K562 (cell line): ENCODE measurements at regions not wholly inside any gene's neighbourhood (a gene's known extent, or its start where the extent isn't known, plus 50 kb on each side); places are given as distances from the start of the nearest gene placed in this dataset.
A peak's percentile ranks its signal among the peaks of the same experiment; 100 is the strongest.

Experiments
- ATAC-seq: fragments of 200-7000 bp; cut with Tn5 transposase; 3 replicates; pipeline ENCODE4 v1.9.1; 2020; ENCODE audit warnings: moderate library complexity
- BruUV-seq: library from RNA; stranded (reverse); fragments of 400-500 nt; replicated peaks from 2 replicates; lab custom pipeline; 2021; lab: Mats Ljungman, UMichigan
- CTCF ChIA-PET: fragments of 300-600 bp; formaldehyde crosslinking; extraction: SDS; loops from one replicate; lab custom pipeline; 2021; ENCODE audit warnings: low intra/inter-chr PET ratio; lab: Yijun Ruan, JAX
- POLR2A ChIA-PET: fragments of 300-600, 350-650 bp; sonication (Branson Sonifier 250); formaldehyde crosslinking; extraction: SDS; loops from one replicate; lab custom pipeline; 2021; ENCODE audit warnings: antibody characterized with exemption, inconsistent platforms; lab: Yijun Ruan, JAX
- DNase-seq, 4 experiments: peaks; one replicate each; pipeline versions ENCODE4 v3.0.0 to v3.0.0-alpha.2; 2011 to 2018; ENCODE audit warnings: low spot score in 3 of 4, mixed read lengths in 3 of 4; ENCODE audit errors: extremely low read depth in 1 of 4
- FAIRE-seq: peaks from 2 replicates; lab custom pipeline; 2011; peaks lifted over from hg19 to GRCh38; lab: Jason Lieb, UNC
- H2AFZ ChIP-seq: 2 replicates; pipeline ENCODE4 v1.6.0; 2011; ENCODE audit warnings: low read depth, low read length, control low read depth, inconsistent platforms
- H3K27ac ChIP-seq: fragments of 200-600 bp; 3 replicates; pipeline ENCODE4 v1.8.0; 2011; ENCODE audit warnings: low read depth, mild to moderate bottlenecking, control low read depth, inconsistent platforms, low read length, moderate library complexity, mixed read lengths; ENCODE audit errors: extremely low read depth
- H3K27me3 ChIP-seq, 2 experiments: fragments of 300-600 bp in 1 of 2; 2 replicates in 1 of 2; 3 replicates in 1 of 2; pipeline versions ENCODE4 v1.6.0 to v1.8.0; 2011; ENCODE audit warnings: inconsistent platforms in 2 of 2, low read length in 2 of 2, mild to moderate bottlenecking in 1 of 2, mixed read lengths in 1 of 2, moderate library complexity in 1 of 2; ENCODE audit not compliant: control insufficient read depth in 2 of 2, insufficient read depth in 2 of 2
- H3K36me3 ChIP-seq: fragments of 300-600 bp; 3 replicates; pipeline ENCODE4 v1.8.0; 2011; ENCODE audit warnings: mild to moderate bottlenecking, low read length, inconsistent platforms; ENCODE audit not compliant: control insufficient read depth, insufficient read depth
- H3K4me1 ChIP-seq, 2 experiments: fragments of 200-600 bp in 1 of 2; replicated peaks in 1 of 2; 2 replicates in 1 of 2; 3 replicates in 1 of 2; pipeline versions ENCODE4 v1.5.1 to v1.8.0; 2011; ENCODE audit warnings: inconsistent platforms in 2 of 2, low read length in 2 of 2, mild to moderate bottlenecking in 1 of 2, mixed read lengths in 1 of 2, moderate library complexity in 1 of 2; ENCODE audit not compliant: control insufficient read depth in 2 of 2, insufficient read depth in 2 of 2
- H3K4me2 ChIP-seq: 2 replicates; pipeline ENCODE4 v1.6.1; 2011; ENCODE audit warnings: low read length, control low read depth, inconsistent platforms, mixed read lengths; ENCODE audit not compliant: insufficient read depth
- H3K4me3 ChIP-seq: fragments of 200-600 bp; sonication (generic), shearing (Covaris generic); 2 replicates; pipeline ENCODE4 v1.5.1; 2016; ENCODE audit warnings: control low read depth, inconsistent platforms
- H3K79me2 ChIP-seq: fragments of 200-600 bp; 3 replicates; pipeline ENCODE4 v1.8.0; 2011; ENCODE audit warnings: low read length, inconsistent platforms; ENCODE audit not compliant: control insufficient read depth, insufficient read depth
- H3K9ac ChIP-seq, 2 experiments: 2 replicates each; pipeline versions ENCODE4 v1.6.0 to v1.6.1; 2011; ENCODE audit warnings: low read depth in 2 of 2, low read length in 2 of 2, control low read depth in 1 of 2, inconsistent platforms in 1 of 2, mild to moderate bottlenecking in 1 of 2, mixed read lengths in 1 of 2; ENCODE audit not compliant: insufficient read depth in 1 of 2
- H3K9me1 ChIP-seq: one replicate; pipeline ENCODE4 v1.6.0; 2011; ENCODE audit warnings: inconsistent platforms, mild to moderate bottlenecking, low read length, moderate library complexity; ENCODE audit not compliant: control insufficient read depth, insufficient read depth
- H3K9me3 ChIP-seq: replicated peaks from 2 replicates; pipeline ENCODE4 v1.5.1; 2011; ENCODE audit warnings: low read depth, low read length, inconsistent platforms; ENCODE audit not compliant: control insufficient read depth, insufficient read depth
- H4K20me1 ChIP-seq: replicated peaks from 2 replicates; pipeline ENCODE4 v1.6.1; 2011; ENCODE audit warnings: low read length, inconsistent platforms, mixed read lengths; ENCODE audit not compliant: control insufficient read depth, insufficient read depth
- ARID3B ChIP-seq: fragments of 250-450 bp; sonication (Bioruptor Pico); IDR thresholded peaks from 2 replicates; pipeline ENCODE4 v1.4.0; 2020; ENCODE audit warnings: borderline replicate concordance
- BHLHE40 ChIP-seq: IDR thresholded peaks from 2 replicates; pipeline ENCODE4 v1.6.1; 2011; ENCODE audit warnings: low read length, improper control_type of control experiment
- C11orf30 ChIP-seq: fragments of 450-650 bp; IDR thresholded peaks from 2 replicates; pipeline ENCODE4 v1.6.1; 2016; ENCODE audit warnings: low read depth, mild to moderate bottlenecking
- CAMTA2 ChIP-seq: fragments of 250-450 bp; sonication (Bioruptor Pico); conservative IDR thresholded peaks from 2 replicates; pipeline ENCODE4 v1.5.1; 2022
- DEAF1 ChIP-seq: fragments of 450-650 bp; formaldehyde crosslinking; IDR thresholded peaks from 2 replicates; pipeline ENCODE4 v1.4.0; 2020; ENCODE audit warnings: mild to moderate bottlenecking, moderate library complexity
- KDM5B ChIP-seq: fragments of 200-600 bp; sonication (generic); IDR thresholded peaks from 2 replicates; pipeline ENCODE4 v1.6.1; 2012; ENCODE audit warnings: low read depth, mild to moderate bottlenecking, moderate library complexity, low read length, control low read depth, inconsistent platforms; ENCODE audit not compliant: insufficient replicate concordance
- KLF1 ChIP-seq: fragments of 450-650 bp; IDR thresholded peaks from 2 replicates; pipeline ENCODE4 v1.6.1; 2016; ENCODE audit warnings: missing genetic modification characterization, missing compliant biosample characterization
- PPARD ChIP-seq: fragments of 250-450 bp; sonication (Bioruptor Pico); IDR thresholded peaks from 2 replicates; pipeline ENCODE4 v1.8.0; 2022; ENCODE audit warnings: inconsistent platforms, mild to moderate bottlenecking, moderate library complexity
- RB1 ChIP-seq: fragments of 450-650 bp; IDR thresholded peaks from 2 replicates; pipeline ENCODE4 v1.6.1; 2017; ENCODE audit warnings: low read depth, mild to moderate bottlenecking
- SREBF2 ChIP-seq: sonication (generic); formaldehyde crosslinking; IDR thresholded peaks from 2 replicates; pipeline ENCODE4 v1.4.0; 2020; ENCODE audit warnings: mild to moderate bottlenecking, missing genetic modification reagents
- THRAP3 ChIP-seq: fragments of 450-650 bp; IDR thresholded peaks from 2 replicates; pipeline ENCODE4 v1.6.1; 2016; ENCODE audit warnings: mild to moderate bottlenecking, inconsistent platforms, borderline replicate concordance
- ZBTB12 ChIP-seq: fragments of 250-450 bp; sonication (Bioruptor Pico); IDR thresholded peaks from 2 replicates; pipeline ENCODE4 v1.4.0; 2020
- ZNF79 ChIP-seq: fragments of 250-450 bp; sonication (Bioruptor Pico); IDR thresholded peaks from 2 replicates; pipeline ENCODE4 v1.4.0; 2020; ENCODE audit warnings: low read depth, mild to moderate bottlenecking, moderate library complexity
- WGBS: fragments of 100-300 bp; shearing (Covaris generic); methylation state at CpG from one replicate; pipeline ENCODE4 v1.1.6; 2016; ENCODE audit warnings: low coverage, mixed read lengths; ENCODE audit not compliant: insufficient coverage; ENCODE audit errors: missing lambda C conversion rate; 5-methylcytosine and 5-hydroxymethylcytosine counted together
- in situ Hi-C: fragments of 300-500 bp; cut with MboI; formaldehyde crosslinking; loops from 4 replicates; pipeline ENCODE4 v1.15.0; 2018; ENCODE audit warnings: inconsistent platforms, mixed read lengths
- intact Hi-C: fragments of 100-400 bp; cut with micrococcal nuclease; formaldehyde crosslinking; loops from 2 replicates; pipeline ENCODE4 v1.14.2; 2022
- TF ChIP-seq, protein P1 (sequence below): sonication (generic); formaldehyde crosslinking; IDR thresholded peaks from 2 replicates; pipeline ENCODE4 v1.8.0; 2022; ENCODE audit warnings: mild to moderate bottlenecking, low read depth, missing genetic modification reagents

GRCh38 chr6:137705160-137706082 is 161.6 kb upstream of the TNFAIP3 start:
- whole genome bisulfite sequencing: 8% methylated on average over 11 of the region's 11 CpGs
- H3K9me1 ChIP-seq: no peaks in the 10 kb centered on the region
- no peak overlapping the region for H3K4me3 ChIP-seq
- ChIA-PET POLR2A (interaction anchor here (0.6 to 1.3 kb wide), 3 partner anchors 12 to 1085 kb away, joined by 3 read pairs; no protein-coding TSS in a partner anchor), CTCF (interaction anchor here (0.7 to 6.5 kb wide), 10 partner anchors 93 to 404 kb away, joined by 3 to 87 read pairs (median 11); partner anchors contain the start of gene TNFAIP3)
- BruUV-seq: no TSS peak
- DNase-seq: peak; percentile 74 to 77 (median 76)
- peak; percentile 59 for FAIRE-seq
- peaks cover 0 to 10% of the 10 kb centered on the region in 2 experiments; a peak in 1 of 5 replicates for H3K4me1 ChIP-seq
- H2AFZ ChIP-seq: peak overlapping the region; percentile 51
- H3K4me2 ChIP-seq: peak overlapping the region; percentile 14; the same call in 1 of the 2 replicates
- peaks cover 2 to 13% of the 10 kb centered on the region in 2 experiments; a peak in 2 of 5 replicates for H3K27me3 ChIP-seq
- in situ Hi-C loops (loop anchor here (5.0 to 10.0 kb wide), 4 partner anchors 92 to 297 kb away; partner anchors contain the start of gene TNFAIP3), intact Hi-C loops (loop anchor here (1.0 to 2.0 kb wide), 4 partner anchors 240 to 404 kb away; no protein-coding TSS in a partner anchor)
- H3K27ac ChIP-seq: no peak overlapping the region
- H3K9ac ChIP-seq: no peak overlapping the region
- no peaks in the 10 kb centered on the region for H3K36me3 ChIP-seq
- H3K79me2 ChIP-seq: no peaks in the 10 kb centered on the region
- no peaks in the 10 kb centered on the region for H4K20me1 ChIP-seq
- ATAC-seq: peak; percentile 91
- no peaks in the 10 kb centered on the region for H3K9me3 ChIP-seq
- TF ChIP-seq, protein P1, sequence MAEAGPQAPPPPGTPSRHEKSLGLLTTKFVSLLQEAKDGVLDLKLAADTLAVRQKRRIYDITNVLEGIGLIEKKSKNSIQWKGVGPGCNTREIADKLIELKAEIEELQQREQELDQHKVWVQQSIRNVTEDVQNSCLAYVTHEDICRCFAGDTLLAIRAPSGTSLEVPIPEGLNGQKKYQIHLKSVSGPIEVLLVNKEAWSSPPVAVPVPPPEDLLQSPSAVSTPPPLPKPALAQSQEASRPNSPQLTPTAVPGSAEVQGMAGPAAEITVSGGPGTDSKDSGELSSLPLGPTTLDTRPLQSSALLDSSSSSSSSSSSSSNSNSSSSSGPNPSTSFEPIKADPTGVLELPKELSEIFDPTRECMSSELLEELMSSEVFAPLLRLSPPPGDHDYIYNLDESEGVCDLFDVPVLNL: no peak
- TF ChIP-seq ZNF79 (CRISPR knock-in tag): no peak
- no peak for TF ChIP-seq C11orf30
- no peak for TF ChIP-seq PPARD (CRISPR knock-in tag)
- 0 out of 2 replicates have a peak, but pooled peaks have one; percentile 22 for TF ChIP-seq RB1
- no peak for TF ChIP-seq SREBF2 (CRISPR knock-in tag)
- peak; percentile 98 for TF ChIP-seq DEAF1
- no peak for TF ChIP-seq KDM5B
- no peak for TF ChIP-seq CAMTA2 (CRISPR knock-in tag)
- no peak for TF ChIP-seq BHLHE40
- no peak for TF ChIP-seq ARID3B
- TF ChIP-seq KLF1: no peak
- TF ChIP-seq ZBTB12 (CRISPR knock-in tag): no peak
- no peak for TF ChIP-seq THRAP3
